ENCODE measurements at regions not wholly inside any gene's neighbourhood (a gene's known extent, or its start where the extent isn't known, plus 50 kb on each side); places are given as distances from the start of the nearest gene placed in this dataset.
"Not testable (repeated sequence)": the region's sequence is repeated elsewhere in the genome, so short reads cannot be mapped to it uniquely, and the experiment has no call there.

- DNase-seq (ENCODE audit: low read depth, low spot score), result no peak
Measured at GRCh38 chr3:160047876-160048275, 59.2 kb downstream of the IL12A start.

DNA sequence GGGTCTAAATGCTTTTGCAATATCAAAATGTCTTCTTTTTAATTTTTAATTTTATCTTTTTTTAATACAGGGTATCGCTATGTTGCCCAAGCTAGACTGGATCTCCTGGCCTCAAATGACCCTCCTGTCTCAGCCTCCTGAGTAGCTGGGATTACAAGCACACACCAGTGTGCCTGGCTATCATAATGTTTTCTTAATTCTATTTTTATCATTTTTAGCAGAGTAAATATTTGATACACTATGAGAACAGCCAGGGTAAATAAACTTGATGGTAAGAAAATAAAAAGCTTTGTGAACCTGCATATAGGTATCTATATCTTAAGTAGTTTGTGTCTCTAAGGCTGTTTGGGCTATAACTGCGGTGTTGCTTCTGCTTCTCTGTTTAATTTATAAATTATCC is 60.4 kb downstream of the IL12A start:
- no peak for DNase-seq (ENCODE audit: low read depth, low spot score)

GRCh38 chr3:160049565-160049964 is 60.9 kb downstream of the IL12A start:
- DNase-seq (ENCODE audit: low read depth, low spot score), result no peak

GRCh38 chr3:160049988-160050387 is 61.4 kb downstream of the IL12A start:
- no peak for DNase-seq (ENCODE audit: low read depth, low spot score)

DNA sequence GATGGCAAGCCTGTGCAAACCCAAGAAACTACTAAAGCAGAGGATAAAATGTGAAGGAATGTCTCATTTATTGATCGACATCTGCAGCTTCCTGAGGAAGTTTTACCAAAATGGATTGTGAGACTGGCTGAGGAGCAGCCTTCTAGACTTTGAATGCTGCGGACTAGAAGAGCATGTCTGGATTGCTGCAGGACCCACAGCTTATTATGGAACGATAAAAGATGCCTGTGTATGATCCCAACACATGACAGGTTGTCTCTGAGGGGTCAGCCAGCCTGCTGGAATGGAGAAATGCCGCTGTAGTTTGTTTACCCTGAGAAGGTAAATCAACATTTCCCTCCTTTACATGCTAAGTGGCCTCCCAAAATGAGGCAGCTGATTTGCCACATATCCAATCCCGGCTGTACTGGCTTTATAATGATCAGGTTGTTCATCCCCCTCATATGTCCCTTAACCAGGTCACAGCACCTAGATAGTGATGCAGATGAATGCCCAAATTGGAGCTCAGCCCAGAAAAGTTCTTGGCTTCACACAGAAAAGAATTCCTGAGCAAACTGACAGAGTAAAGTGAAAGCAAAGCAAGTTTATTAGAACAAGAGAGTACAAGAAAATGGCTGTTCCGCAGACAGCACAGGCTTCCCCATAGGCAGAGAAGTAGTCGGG is 63.9 kb downstream of the IL12A start:
- DNase-seq (ENCODE audit: low read depth, low spot score), result no peak

DNA sequence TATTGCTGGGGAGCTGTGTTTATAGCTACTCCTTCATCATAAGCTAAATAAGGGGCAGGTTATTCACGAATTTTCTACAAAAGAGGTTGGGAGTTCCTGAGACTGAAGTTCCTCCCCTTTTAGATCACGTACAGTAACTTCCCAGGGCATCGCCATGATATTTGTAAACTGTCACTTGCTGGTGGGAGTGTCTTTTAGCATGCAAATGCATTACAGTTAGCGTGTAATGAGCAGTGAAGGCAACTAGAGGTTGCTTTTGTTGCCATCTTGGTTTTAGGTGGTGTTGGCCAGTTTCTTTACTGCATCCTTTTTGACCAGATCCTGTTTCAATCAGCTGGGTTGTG is 64.4 kb downstream of the IL12A start:
- no peak for DNase-seq (ENCODE audit: low read depth, low spot score)

- DNase-seq (ENCODE audit: low read depth, low spot score), result not testable (repeated sequence)
Measured at GRCh38 chr3:160054862-160055261, 66.2 kb downstream of the IL12A start.

- DNase-seq (ENCODE audit: low read depth, low spot score), result no peak
Measured at GRCh38 chr3:160055659-160056058, 67.0 kb downstream of the IL12A start.

DNA sequence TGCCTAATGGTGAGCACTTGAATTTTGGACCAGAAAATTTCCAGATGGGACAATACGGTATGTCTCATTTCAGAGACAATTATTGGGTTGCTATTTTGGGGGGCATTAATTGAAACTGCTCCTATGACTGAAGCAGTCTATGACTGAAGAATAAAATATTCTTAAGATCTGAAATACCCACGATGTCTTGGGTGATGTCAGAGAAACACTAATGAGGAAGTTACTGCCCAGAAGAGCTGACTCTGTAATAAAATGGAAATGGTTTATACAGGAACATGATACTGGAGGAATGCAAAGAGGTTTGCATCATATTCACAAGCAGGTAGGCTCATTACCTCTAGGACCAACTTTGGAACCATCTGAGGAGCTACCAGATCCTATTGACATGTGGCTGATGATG is 68.7 kb downstream of the IL12A start:
- no peak for DNase-seq (ENCODE audit: low read depth, low spot score)

GRCh38 chr3:160060409-160061027 is 71.9 kb downstream of the IL12A start:
- DNase-seq (ENCODE audit: low read depth, low spot score), result no peak

- DNase-seq (ENCODE audit: low read depth, low spot score), result no peak
Measured at GRCh38 chr3:160061525-160061924, 72.9 kb downstream of the IL12A start.

GRCh38 chr3:160065282-160065681 is 76.6 kb downstream of the IL12A start:
- DNase-seq (ENCODE audit: low read depth, low spot score), result no peak

- no peak for DNase-seq (ENCODE audit: low read depth, low spot score)
Measured at GRCh38 chr3:160065786-160066185, 77.2 kb downstream of the IL12A start.

GRCh38 chr3:160069986-160070385 is 81.4 kb downstream of the IL12A start:
- no peak for DNase-seq (ENCODE audit: low read depth, low spot score)

GRCh38 chr3:160076519-160076918 is 87.9 kb downstream of the IL12A start:
- DNase-seq (ENCODE audit: low read depth, low spot score), result no peak

DNA sequence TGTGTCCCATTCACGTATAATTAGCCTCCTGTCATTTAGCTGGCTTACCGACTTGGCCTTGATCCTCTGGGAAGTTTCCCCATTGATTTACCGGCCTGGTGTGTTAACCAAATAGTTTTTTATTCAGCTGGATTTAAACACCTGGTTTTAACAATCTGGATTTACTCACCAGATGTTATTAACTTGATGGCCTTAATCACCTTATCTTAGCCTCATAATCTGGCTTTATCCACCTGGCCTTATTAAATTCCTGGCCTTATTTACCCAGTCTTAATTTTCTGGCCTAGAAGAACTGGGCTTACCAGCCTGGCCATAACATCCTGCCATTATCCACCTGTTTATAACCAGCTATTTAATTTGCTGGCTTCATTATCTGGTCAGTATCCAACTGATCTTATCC is 89.9 kb downstream of the IL12A start:
- no peak for DNase-seq (ENCODE audit: low read depth, low spot score)

DNA sequence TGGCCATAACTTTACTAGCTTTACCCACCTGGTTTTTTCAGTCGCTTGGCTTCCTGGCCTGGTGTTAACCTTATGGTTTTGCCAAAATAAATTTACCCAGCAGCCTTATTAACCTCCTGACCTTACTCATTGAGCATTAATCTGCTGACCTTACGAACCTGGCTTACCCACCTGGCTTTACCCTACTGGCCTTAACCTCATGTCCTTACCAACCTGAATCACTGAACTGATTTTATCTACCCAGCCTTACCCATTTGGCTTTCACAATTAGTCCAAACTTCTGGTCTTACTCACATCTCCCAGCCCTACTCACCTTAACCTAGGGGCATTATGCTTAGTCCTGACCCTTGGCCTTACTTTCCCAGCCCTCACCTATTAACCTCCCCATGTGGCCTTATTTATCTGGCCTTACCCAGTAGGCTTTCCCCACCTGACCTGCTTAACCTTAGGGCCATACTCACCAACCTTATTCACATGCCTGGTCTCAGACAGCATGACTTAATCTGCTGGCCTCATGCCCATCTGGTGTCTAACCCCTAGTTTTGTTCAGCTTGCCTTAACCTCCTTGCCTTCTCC is 93.4 kb downstream of the IL12A start:
- no peak for DNase-seq (ENCODE audit: low read depth, low spot score)

GRCh38 chr3:160084998-160085397 is 96.4 kb downstream of the IL12A start:
- no peak for DNase-seq (ENCODE audit: low read depth, low spot score)

DNA sequence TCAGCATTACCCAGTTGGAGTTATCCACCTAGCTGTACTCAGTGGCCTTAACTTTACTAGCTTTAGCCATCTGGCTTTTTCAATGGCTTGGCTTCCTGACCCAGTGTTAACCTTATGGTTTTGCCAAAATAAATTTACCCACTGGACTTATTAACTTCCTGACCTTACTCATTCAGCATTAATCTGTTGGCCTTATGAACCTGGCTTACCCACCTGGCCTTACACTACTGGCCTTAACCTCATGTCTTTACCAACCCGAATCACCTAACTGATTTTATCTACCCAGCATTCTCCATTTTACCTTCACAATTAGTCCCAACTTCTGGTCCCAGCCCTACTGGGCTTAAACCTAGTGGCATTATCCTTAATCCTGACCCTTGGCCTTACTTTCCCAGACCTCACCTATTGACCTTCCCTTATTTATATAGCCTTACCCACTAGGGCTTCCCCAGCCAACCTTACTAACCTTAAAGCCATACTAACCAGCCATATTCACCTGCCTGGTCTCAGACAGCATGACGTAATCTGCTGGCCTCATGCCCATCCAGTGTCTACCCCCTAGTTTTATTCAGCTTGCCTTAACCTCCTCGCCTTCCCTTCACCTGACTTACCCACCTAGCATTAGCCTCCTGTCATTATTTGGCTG is 100.0 kb downstream of the IL12A start:
- DNase-seq (ENCODE audit: low read depth, low spot score), result no peak

DNA sequence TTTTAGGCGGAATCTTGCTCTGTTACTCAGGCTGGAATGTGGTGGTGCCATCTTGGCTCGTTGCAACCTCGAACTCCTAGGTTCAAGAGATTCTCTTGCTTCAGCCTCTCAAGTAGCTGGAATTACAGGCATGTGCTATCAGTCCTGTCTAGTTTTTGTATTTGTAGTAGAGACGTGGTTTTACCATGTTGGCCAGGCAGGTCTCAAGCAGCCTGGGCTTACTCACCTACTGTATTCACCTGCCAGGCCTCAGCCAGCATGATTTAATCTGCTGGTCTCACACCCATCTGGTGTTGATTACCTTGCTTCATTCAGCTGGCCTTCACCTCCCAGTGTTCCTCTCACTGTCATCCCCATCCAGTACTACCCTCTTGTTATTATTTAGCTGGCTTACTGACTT is 102.0 kb downstream of the IL12A start:
- no peak for DNase-seq (ENCODE audit: low read depth, low spot score)

DNA sequence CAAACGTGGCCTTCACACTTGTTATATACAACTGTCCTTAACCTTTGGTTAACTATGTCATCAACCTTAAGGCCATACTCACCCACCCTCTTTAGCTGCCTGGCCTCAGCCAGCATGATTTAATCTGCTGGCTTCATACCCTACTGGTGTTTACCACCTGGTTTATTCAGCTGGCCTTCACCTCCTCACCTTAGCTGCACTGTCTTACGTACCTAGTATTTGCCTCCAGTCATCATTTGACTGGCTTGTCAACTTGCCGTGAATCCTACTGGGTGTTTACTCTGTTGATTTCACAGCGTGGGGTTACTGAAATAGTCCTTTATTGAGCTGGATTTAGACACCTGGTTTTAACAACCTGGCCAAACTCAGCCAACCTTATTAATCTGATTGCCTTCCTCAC is 102.8 kb downstream of the IL12A start:
- no peak for DNase-seq (ENCODE audit: low read depth, low spot score)

DNA sequence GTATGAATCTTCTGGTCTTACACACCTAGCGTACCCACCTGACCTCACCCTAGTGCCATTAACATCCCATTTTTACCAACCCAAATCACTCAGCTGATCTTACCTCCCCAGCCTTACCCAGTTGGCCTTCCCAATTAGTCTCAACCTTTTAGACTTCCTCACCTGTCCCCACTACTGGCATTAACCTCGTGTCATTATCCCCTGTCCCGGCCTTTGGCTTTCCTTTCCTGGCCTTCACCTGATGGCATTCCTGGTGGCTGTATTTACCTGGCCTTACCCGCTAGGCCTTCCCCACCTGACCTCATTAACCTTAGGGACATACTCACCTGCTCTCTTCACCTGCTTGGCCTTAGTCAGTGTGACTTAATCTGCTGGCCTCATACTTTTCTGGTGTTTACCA is 104.1 kb downstream of the IL12A start:
- no peak for DNase-seq (ENCODE audit: low read depth, low spot score)

GRCh38 chr3:160094562-160094961 is 105.9 kb downstream of the IL12A start:
- no peak for DNase-seq (ENCODE audit: low read depth, low spot score)

Measured in brain pericyte (primary cell).